Hepatocyte (in vitro differentiated cells): ENCODE measurements at regions not wholly inside any gene's neighbourhood (a gene's known extent, or its start where the extent isn't known, plus 50 kb on each side); places are given as distances from the start of the nearest gene placed in this dataset.

Experiments
- CTCF ChIP-seq: fragments of 200-600 bp; sonication (generic); IDR thresholded peaks from 2 replicates; pipeline ENCODE4 v1.5.1; 2016; ENCODE audit warnings: antibody characterized with exemption, mild to moderate bottlenecking; ENCODE audit not compliant: poor library complexity
- EZH2phosphoT487 ChIP-seq: fragments of 200-600 bp; sonication (generic); IDR thresholded peaks from one replicate; pipeline ENCODE4 v1.6.1; 2018; ENCODE audit warnings: antibody characterized with exemption, mild to moderate bottlenecking, low read depth, moderate library complexity; ENCODE audit not compliant: unreplicated experiment, severe bottlenecking

- TF ChIP-seq CTCF (no peak), EZH2phosphoT487 (no peak)
These were observed 163.7 kb upstream of the RPH3A start for GRCh38 chr12:112627851-112628250.
